VCaP (cell line): ENCODE measurements at regions not wholly inside any gene's neighbourhood (a gene's known extent, or its start where the extent isn't known, plus 50 kb on each side); places are given as distances from the start of the nearest gene placed in this dataset.
"Not testable (repeated sequence)": the region's sequence is repeated elsewhere in the genome, so short reads cannot be mapped to it uniquely, and the experiment has no call there.

Experiments used
- H3K27ac ChIP-seq: fragments of 450-650 bp; 2 replicates; pipeline ENCODE4 v1.5.1; 2017
- TF ChIP-seq, protein P1 (sequence below): fragments of 450-650 bp; conservative IDR thresholded peaks from 2 replicates; pipeline ENCODE4 v1.5.1; 2017; ENCODE audit warnings: mild to moderate bottlenecking, moderate library complexity

DNA sequence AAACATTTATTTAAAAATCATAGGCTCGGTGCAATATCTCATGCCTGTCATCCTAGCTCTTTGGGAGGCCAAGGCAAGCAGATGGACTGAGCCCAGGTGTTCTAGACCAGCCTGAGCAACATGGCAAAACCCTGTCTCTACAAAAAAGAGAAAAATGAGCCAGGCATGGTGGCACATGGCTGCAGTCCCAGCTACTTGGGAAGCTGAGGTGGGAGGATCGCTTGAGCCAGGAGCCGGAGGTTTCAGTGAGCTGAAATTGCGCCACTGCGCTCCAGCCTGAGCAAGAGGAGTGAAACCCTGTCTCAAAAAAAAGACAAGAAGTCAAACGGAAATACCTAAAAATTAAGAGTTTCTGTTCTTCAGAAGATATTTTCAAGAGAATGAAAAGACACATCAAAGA, 122.3 kb downstream of the RSL24D1 start:
- no peak overlapping the region for H3K27ac ChIP-seq
- TF ChIP-seq, protein P1, sequence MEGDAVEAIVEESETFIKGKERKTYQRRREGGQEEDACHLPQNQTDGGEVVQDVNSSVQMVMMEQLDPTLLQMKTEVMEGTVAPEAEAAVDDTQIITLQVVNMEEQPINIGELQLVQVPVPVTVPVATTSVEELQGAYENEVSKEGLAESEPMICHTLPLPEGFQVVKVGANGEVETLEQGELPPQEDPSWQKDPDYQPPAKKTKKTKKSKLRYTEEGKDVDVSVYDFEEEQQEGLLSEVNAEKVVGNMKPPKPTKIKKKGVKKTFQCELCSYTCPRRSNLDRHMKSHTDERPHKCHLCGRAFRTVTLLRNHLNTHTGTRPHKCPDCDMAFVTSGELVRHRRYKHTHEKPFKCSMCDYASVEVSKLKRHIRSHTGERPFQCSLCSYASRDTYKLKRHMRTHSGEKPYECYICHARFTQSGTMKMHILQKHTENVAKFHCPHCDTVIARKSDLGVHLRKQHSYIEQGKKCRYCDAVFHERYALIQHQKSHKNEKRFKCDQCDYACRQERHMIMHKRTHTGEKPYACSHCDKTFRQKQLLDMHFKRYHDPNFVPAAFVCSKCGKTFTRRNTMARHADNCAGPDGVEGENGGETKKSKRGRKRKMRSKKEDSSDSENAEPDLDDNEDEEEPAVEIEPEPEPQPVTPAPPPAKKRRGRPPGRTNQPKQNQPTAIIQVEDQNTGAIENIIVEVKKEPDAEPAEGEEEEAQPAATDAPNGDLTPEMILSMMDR, result no peak

DNA sequence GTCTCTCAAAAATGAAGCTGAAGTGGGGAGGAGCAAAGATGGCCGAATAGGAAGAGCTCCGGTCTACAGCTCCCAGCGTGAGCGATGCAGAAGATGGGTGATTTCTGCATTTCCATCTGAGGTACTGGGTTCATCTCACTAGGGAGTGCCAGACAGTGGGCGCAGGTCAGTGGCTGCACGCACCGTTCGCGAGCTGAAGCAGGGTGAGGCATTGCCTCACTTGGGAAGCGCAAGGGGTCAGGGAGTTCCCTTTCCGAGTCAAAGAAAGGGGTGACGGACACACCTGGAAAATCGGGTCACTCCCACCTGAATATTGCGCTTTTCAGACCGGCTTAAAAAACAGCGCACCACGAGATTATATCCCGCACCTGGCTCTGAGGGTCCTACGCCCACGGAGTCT, 132.8 kb downstream of the RSL24D1 start:
- H3K27ac ChIP-seq, result not testable (repeated sequence)

DNA sequence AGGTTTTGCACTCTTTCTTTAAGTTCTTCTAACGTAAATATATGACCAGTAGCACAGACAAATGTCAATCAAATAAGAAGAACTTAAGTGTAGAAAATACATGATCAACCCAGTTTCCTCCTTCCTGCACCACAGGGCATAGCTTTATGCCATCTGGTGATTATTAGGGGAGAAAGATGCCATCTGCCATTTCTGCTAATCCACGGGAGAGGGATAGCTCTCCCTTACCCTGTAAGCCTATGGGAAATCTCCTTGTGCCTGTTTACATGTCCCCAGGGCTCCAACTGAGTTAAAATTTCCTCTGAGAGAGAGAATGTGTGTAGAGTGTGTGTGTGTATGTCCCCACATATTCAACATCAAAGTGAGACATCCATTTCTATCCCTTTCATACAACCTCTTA, 135.9 kb downstream of the RSL24D1 start:
- H3K27ac ChIP-seq, result no peak overlapping the region
- TF ChIP-seq, protein P1, result no peak

DNA sequence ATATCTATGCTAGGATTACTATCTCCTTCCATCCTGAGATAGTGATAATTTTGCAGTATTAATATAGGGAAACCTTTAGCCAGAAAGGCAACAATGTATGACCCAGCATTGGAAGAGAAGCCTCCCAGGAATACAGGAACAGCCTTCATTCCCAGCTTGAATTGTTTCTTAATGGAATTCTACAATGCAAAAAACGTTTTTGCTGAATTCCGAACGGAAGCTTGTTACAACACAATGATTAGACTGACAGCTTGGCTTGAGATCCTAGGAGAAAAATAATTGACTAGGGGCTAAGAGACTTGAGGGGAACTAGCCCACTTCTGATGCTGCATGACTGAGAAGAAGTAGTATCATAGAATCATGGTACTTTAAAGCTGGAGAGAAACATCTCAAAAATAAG, 140.2 kb downstream of the RSL24D1 start:
- TF ChIP-seq, protein P1, result no peak
- H3K27ac ChIP-seq, result no peak overlapping the region

DNA sequence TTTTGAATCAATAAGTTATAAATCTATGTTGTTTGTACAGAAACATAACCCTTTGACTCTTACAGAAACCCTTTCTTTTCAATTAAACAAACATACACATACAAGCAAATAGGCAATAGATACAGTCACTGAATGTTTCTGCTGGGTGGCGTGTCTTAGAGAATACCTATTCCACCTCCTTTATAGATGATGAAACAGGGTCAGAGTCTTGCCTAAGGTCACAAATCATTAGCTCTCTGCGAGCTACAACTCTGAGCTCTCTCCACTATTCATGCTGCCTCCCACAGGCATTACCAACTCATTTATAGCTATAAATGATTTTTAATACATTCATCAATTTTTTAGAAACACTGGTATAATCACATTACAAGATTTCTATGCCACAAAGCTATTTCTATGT, 152.6 kb downstream of the RSL24D1 start:
- TF ChIP-seq, protein P1, result no peak
- H3K27ac ChIP-seq, result no peak overlapping the region

DNA sequence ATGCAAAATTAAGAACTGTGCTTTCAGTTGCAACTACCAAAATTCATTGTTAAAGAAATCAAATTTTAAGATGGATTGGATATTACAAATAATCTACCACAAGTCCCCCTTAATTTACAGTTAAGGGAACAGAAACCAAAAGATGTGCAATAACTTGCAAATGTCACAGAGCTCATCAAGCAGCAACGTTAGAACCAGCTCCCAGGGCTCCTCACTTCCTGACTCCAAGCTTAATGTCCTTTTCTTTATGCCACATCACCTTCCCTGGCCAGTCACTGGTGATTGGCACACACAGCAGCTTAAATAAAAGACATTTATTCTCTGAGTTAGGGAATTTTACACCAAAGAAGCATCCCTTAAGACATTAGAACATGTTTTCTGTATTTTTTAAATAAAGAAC, 159.7 kb downstream of the RSL24D1 start:
- H3K27ac ChIP-seq, result no peak overlapping the region
- TF ChIP-seq, protein P1, result no peak

DNA sequence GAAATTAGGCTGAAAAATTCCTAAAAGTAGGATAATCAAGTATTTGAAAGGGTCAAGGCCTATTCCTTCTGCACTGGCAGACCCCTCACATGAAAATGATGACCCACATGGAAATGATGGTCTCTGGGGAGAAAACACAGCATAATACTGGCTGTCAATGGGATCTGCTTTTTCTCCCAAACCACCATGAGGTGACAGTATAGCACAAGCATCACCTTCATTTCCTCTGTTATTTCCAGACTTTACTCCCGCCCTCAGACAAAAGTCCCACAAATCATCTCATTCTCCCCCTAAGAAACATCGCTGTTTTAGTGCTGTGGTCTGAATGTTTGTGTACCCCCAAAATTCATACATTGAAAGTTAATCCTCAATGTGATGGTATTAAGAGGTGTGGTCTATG, 161.0 kb downstream of the RSL24D1 start:
- TF ChIP-seq, protein P1, result no peak
- H3K27ac ChIP-seq, result no peak overlapping the region

DNA sequence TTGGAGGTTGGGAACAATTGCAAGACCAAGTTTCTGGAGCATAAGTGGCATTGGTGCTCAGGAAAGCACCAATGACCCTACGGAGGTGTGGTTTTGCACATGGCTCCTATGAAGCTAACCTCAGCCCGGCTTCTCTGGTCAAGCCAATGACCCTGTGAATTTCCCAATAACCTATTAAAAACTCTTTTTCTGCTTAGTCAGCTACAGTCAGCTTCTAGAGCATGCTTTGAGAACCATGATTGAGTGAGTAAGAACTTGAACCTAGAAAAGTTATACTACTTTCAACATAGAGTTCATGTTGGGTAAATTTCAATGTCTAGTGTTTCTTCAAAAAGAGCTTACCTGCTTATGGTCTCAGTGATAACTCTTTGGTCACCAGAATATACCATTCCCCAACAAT, 163.2 kb downstream of the RSL24D1 start:
- TF ChIP-seq, protein P1, result no peak
- H3K27ac ChIP-seq, result no peak overlapping the region
